Upper lobe of right lung (tissue), 1 donor: ENCODE measurements at regions not wholly inside any gene's neighbourhood (a gene's known extent, or its start where the extent isn't known, plus 50 kb on each side); places are given as distances from the start of the nearest gene placed in this dataset.

Source experiments
- ATAC-seq: fragments of 200-7000 bp; cut with Tn5 transposase; one replicate; pipeline ENCODE4 v1.9.1; 2020; ENCODE audit warnings: mild to moderate bottlenecking, moderate library complexity
- DNase-seq: peaks from one replicate; pipeline ENCODE4 v3.0.0-alpha.2; 2020
- H3K27ac ChIP-seq: fragments of 200-600 bp; one replicate; pipeline ENCODE4 v1.8.0; 2022
- H3K27me3 ChIP-seq: fragments of 200-600 bp; one replicate; pipeline ENCODE4 v1.8.0; 2022; ENCODE audit warnings: mild to moderate bottlenecking
- H3K36me3 ChIP-seq: fragments of 200-600 bp; one replicate; pipeline ENCODE4 v1.8.0; 2022
- H3K4me1 ChIP-seq: fragments of 200-600 bp; one replicate; pipeline ENCODE4 v1.8.0; 2022
- H3K4me3 ChIP-seq: fragments of 200-600 bp; one replicate; pipeline ENCODE4 v1.8.0; 2022; ENCODE audit warnings: mild to moderate bottlenecking
- H3K9me3 ChIP-seq: fragments of 200-600 bp; one replicate; pipeline ENCODE4 v1.8.0; 2022
- CTCF ChIP-seq: fragments of 200-600 bp; IDR thresholded peaks from one replicate; pipeline ENCODE4 v1.8.0; 2022; ENCODE audit warnings: antibody characterized with exemption
- intact Hi-C: fragments of 100-400 bp; cut with DNase I; formaldehyde crosslinking; loops from one replicate; pipeline ENCODE4 v1.11.0; 2022
- donor health status: DM: no; HTN: yes; CAD: no; lungs with severe emphysema.

DNA sequence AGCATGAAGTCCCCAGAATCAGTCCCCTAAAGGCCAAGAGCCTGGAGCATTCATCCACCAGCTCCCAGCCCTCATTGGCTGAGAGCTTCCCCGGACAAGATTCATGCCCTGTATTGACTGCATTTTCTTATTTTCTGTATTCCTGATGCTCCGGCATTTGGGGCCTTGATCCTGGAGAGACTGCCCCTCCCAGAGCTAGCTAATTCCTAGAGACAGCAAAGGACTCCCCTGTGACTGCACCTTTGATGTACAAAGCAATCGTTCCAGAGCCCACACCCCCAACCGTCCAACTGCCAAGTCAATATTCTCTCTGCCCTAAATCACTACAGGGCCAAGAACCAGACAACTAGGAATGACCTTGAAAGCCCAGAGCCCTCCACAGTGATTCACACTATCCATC lies 93.4 kb upstream of the CDH5 start:
- intact Hi-C loops: no loop called here
- no peaks in the 10 kb centered on the region for H3K9me3 ChIP-seq
- no peaks in the 10 kb centered on the region for H3K36me3 ChIP-seq
- DNase-seq (no peak), ATAC-seq (no peak)
- no peak overlapping the region for H3K27ac ChIP-seq
- H3K27me3 ChIP-seq: peaks cover 3% of the 10 kb centered on the region
- H3K4me3 ChIP-seq: no peak overlapping the region
- peaks cover 9% of the 10 kb centered on the region for H3K4me1 ChIP-seq
- TF ChIP-seq CTCF: no peak

DNA sequence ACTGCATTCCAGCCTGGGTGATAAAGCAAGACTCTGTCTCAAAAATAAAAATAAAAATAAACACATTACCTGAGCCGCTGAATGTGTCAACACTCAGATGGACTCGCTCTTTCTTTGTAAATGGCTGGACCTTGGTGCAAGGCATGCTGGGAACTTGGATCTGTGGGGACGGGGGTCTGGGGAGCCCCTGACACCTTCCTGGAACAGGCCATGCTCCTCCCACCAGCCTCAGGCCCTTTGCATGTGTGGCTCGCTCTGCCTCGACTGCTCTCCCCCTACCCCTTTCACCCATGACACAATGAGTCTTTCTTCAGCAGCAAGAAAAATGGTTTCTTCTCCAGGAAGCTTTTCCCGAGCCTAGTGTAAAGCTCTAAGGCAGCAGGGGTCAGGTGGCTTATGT lies 94.0 kb upstream of the CDH5 start:
- H3K9me3 ChIP-seq: no peaks in the 10 kb centered on the region
- peaks cover 3% of the 10 kb centered on the region for H3K27me3 ChIP-seq
- no peak for DNase-seq
- intact Hi-C loops: no loop called here
- TF ChIP-seq CTCF: no peak
- H3K36me3 ChIP-seq: no peaks in the 10 kb centered on the region
- no peak overlapping the region for H3K4me3 ChIP-seq
- ATAC-seq: no peak
- H3K27ac ChIP-seq: no peak overlapping the region
- peaks cover 9% of the 10 kb centered on the region for H3K4me1 ChIP-seq

DNA sequence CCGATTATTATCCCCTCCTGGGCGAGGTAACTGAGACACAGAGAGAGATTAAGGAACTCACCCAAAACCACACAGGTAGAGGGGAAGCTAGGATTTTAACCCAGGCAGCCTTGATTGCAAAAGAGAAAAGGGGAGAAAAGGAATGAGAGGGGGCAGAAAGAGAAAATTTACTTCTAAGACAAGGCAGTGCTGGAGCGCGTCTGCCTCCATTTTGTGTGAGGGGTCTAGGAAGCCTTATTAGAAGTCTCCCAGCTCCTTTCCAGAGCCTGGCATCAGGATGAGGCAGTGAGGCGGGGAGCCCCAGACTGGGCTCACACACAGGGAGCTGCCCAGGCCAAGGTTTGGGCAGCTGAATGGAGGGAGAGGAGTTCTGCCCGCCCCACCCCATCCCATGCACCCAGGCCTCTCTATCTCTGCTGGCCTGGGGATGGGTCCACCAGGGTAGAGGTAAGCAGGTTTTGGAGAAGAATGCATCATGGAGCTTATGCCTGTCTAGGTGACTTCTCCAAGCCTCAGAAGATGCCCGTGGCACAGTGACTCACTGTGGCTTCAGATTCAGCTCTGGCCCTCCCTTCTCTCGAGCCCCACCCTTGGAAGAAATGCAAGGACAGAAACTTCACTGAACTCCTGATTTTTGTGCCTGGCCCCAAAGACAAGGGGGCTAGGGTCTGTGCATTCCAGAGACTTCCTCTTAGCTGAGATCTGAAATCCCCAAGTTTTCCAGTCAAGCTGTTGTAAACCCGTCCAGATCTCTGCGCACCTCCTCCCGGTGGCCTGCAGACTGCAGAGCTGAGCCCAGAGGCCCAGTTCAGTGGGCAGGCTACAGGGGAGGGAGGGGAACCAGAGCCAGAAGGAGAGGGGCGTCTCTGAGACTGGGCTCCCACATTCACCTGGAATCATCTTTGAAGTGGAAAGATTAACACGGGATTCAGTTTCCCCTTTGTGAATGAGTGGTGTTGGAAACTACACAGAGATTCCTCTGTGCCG lies 95.1 kb upstream of the CDH5 start:
- no peak for TF ChIP-seq CTCF
- DNase-seq: no peak
- Histone ChIP-seq H3K4me1 (peaks cover 14% of the 10 kb centered on the region), H3K36me3 (no peaks in the 10 kb centered on the region), H3K27me3 (peaks cover 3% of the 10 kb centered on the region), H3K9me3 (no peaks in the 10 kb centered on the region), H3K27ac (peak overlapping the region; percentile 65), H3K4me3 (no peak overlapping the region)
- ATAC-seq: no peak
- intact Hi-C loops: no loop called here

GRCh38 chr16:66270333-66270927 lies 96.1 kb upstream of the CDH5 start:
- intact Hi-C loops: no loop called here
- Histone ChIP-seq H3K4me3 (peak overlapping the region; percentile 32), H3K36me3 (no peaks in the 10 kb centered on the region), H3K27ac (peak overlapping the region; percentile 65), H3K9me3 (no peaks in the 10 kb centered on the region), H3K27me3 (peaks cover 3% of the 10 kb centered on the region), H3K4me1 (peaks cover 14% of the 10 kb centered on the region)
- peak; percentile 87 for DNase-seq
- peak; percentile 98 for TF ChIP-seq CTCF
- peak; percentile 86 for ATAC-seq

DNA sequence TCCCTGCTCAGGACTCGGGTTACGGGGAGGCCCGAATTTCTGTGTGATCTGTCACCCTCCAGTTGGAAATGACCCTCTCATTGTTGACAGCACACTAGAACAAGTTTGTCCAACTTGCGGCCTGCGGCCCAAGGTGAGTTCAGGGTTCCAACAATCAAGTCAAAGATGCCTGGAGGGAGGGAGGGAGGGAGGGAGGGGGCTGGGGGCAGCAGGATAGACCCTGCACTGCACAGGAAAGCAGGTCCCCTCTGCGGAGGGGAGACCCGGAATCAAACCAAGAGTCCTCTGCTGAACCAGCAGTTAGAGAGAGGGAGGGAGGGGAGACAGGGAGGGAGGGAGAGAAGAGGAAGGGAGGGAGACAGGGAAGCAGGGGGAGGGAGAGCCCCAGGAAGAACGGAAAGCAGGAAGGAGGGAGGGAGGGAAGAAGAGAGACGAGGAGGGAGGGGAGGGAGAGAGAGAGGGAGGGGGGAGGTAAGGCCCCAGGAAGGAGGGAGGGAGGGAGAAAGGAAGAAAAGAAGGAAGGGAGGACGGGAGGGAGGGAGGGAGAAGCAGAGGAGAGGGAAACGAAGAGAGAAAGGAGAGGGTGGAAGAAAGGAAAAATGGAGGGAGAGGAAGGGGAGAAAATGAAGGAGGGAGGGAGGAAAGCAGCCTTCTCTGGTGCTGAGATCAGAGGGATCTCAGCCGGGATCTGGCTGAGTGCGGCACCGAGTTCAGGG lies 96.7 kb upstream of the CDH5 start:
- Histone ChIP-seq H3K4me3 (peak overlapping the region; percentile 32), H3K4me1 (peaks cover 14% of the 10 kb centered on the region), H3K27me3 (peaks cover 3% of the 10 kb centered on the region), H3K27ac (peak overlapping the region; percentile 65), H3K9me3 (no peaks in the 10 kb centered on the region), H3K36me3 (no peaks in the 10 kb centered on the region)
- DNase-seq: no peak
- intact Hi-C loops: no loop called here
- no peak for TF ChIP-seq CTCF
- no peak for ATAC-seq
